Activated CD8-positive, alpha-beta memory T cell treated with anti-CD3 and anti-CD28 coated beads, Interleukin-2, amount 50 U/mL, for 4 hours (primary cell): ENCODE measurements at regions not wholly inside any gene's neighbourhood (a gene's known extent, or its start where the extent isn't known, plus 50 kb on each side); places are given as distances from the start of the nearest gene placed in this dataset.

Source experiments
- DNase-seq: peaks from one replicate; pipeline ENCODE4 v3.0.0-alpha.2; 2020

GRCh38 chr18:45274026-45274425, 341.2 kb upstream of the SLC14A2 start:
- DNase-seq = no peak

GRCh38 chr18:45275367-45276113, 339.7 kb upstream of the SLC14A2 start:
- DNase-seq = no peak

- DNase-seq = no peak
Observed at GRCh38 chr18:45276878-45277277, 338.4 kb upstream of the SLC14A2 start.

DNA sequence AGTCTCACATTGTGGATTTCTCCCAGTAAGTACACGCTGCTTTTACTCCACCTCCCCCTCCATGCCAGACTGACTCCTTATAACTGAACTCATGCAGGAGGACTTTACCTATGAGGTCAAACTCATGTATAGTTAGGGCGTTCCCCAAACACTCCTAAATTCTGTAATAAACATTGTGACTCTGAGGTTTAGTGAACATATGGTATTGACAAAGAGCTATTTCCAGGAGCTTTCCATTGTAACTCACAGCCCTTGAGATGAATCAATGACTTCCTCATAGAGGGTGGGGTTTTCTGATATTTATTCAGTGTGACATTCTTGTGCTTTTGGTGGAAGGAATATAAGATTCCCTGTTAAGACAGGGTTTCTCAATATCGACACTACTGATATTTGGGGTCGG, 337.4 kb upstream of the SLC14A2 start:
- no peak for DNase-seq

DNA sequence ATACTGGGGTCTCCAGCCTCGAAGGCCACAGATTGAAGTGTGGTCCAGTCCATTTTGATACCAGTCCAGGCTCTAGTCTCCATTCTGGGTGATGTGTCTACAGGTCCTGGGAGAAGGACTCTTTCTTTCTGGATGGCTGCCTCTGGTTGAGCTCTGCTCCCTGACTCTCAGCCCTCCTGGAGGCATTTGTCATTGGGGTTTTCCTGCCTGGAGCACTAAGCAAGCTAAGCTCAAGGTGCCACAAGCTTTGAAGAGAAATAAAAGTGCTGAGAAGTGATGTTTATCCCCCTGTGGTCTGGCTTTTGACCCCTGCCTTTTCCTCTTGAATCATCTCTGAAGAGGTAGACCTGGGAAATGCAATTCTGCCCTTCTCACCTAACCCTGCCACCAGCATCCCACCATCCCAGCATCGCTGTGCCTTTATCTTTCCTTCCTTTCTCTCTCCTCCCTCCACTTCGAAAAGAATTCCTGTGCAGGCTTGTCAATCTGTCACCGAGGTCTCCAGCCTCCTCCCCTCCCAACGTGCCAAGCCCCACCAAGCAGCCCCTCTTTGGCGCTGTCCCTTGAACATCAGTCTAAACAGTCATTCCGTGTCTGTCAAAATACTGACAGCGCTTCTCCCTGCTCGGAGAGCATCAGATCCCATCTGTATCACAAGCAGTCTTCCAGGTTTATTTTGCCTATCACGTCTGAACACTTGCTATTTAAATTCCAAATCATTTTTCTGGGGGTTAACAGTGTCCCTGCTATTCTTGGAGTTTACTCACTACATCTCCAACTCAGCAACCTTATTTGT, 334.6 kb upstream of the SLC14A2 start:
- DNase-seq = no peak

DNA sequence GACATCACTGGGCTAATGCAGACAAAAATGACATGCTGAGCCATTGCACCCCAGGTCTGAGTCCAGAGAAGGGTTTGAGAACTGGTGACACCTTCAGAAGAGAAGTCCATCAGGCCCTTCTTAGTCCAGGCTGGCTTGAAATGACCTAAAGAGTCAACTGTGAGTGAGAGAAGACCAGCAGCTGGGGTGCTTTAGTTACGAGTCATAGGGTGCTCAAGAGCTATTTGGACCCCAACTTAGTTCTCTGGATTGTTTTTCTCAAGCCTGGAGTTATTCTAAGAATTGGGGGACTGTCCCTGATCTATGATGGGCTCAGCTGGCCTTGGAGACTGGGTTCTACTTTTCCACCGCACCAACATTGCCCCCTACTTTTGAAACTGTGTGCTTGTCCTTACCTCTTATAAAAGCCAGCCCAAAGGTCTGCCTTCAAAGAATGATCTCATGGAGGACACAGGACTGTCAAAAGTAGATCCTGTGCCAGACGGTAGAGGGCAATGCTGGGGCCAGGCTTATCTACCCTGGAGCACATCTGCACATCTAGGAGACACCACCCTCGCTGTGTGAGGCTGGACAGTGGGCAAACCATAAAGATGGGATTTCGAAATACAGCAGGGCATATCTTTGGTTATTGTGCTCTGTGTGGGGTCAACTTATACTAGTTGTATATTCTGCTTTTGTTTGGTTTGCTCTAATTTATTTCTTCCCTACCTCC, 333.0 kb upstream of the SLC14A2 start:
- DNase-seq = no peak

- DNase-seq = no peak
Observed at GRCh38 chr18:45284174-45284573, 331.1 kb upstream of the SLC14A2 start.

- DNase-seq = no peak
Observed at GRCh38 chr18:45284851-45285250, 330.4 kb upstream of the SLC14A2 start.

- DNase-seq = no peak
Observed at GRCh38 chr18:45285251-45285650, 330.0 kb upstream of the SLC14A2 start.

GRCh38 chr18:45286431-45286830, 328.8 kb upstream of the SLC14A2 start:
- DNase-seq = no peak

DNA sequence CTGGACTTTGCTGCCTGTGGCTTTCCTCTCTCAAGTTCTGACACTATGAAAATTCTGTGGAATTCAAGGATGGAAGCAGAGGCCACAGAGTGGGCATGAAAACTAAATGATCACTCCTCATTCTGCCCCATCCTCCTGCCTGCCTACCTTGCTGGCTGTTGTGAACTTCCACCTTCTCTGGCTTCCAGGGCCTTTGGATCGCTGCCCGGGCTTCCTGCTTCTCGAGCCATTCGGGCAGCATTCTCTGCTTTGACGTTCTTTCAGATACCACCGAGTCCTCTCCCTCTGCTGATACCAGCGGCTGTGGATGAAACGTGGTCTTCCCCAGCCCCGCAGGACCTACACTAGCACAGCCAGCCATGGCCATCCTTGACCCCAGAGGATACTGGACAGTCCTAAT, 327.7 kb upstream of the SLC14A2 start:
- DNase-seq = no peak

DNA sequence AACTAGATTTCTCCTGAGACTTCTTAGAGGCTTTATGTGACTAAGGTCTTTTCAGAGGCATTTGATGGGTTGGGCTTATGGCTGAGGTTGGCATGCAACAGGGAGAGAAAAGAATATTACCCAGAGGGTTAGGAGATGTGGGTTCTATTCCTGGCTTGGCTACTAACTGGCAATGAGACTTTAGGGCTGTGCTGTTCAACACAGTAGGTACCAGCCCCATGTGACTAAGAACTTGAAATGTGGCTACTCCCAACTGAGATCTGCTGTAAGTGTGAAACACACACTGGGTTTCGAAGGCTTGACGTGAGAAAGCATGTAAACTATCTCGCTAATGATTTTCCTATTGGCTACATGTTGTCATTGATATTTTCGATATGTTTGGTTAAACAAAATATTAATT, 324.9 kb upstream of the SLC14A2 start:
- DNase-seq = no peak

DNA sequence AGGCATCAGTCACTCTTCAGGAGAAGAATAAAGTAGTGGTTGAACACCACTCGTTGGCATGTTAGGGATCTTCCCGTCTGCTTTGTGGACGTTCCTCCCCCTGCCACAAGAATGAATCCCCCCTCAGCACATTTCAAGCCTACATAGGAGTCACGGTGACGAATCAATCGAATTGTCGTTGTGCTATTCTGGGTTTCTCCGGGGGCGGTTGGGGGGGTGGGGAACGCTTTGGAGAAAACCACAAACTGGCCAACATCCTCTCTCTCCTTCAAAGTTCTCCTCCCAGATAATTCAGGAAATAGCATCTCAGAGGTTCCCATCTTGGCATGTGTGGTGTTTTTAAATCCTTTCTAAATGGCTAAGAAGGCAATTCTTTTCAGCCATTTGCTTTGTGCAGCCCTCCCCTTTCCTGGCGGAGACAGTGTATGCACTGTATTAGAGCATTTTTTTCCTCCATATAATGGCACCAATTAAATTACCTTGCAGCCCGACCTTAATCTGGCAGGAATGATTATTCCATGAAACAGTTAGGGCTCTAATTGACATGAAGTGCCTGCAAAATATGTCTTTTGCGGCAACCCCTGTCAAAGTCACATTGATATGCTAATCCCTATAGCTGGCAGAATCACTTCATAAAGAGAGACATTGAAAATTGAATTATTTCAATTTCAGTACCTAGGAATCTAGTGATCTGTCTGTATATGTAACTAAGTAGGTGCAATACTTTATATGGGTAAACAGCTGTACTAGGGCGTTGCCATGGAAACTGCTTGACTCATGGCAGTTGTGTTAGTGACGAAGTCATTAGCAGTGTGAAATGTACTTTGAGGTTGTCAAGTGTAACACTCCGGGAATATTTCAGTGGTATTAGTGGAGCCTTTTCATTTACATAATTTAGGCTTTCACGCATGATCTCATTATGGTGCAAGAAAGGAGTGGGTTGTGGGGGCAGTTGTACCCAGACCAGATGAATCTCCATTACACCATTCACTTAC, 323.4 kb upstream of the SLC14A2 start:
- no peak for DNase-seq

- DNase-seq = no peak
Observed at GRCh38 chr18:45295388-45295787, 319.9 kb upstream of the SLC14A2 start.

- DNase-seq = no peak
Observed at GRCh38 chr18:45298986-45299385, 316.3 kb upstream of the SLC14A2 start.

DNA sequence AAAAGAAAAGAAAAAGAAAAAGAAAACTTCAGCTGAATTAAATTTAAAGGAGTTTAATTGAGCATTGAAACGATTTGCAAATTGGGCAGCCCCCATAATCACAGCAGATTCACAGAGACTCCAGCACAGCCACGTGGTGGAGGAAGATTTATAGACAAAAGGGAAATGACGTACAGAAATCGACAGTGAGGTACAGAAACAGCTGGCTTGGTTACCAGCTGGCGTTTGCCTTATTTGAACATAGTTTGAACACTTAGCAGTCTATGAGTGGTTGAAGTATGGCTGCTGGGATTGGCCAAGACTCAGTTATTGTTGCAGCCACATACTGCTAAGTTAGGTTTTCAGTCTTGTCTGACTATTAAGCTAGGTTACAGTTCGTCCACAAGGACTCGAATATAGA, 312.2 kb upstream of the SLC14A2 start:
- DNase-seq = no peak

GRCh38 chr18:45304558-45304957, 310.7 kb upstream of the SLC14A2 start:
- no peak for DNase-seq

DNA sequence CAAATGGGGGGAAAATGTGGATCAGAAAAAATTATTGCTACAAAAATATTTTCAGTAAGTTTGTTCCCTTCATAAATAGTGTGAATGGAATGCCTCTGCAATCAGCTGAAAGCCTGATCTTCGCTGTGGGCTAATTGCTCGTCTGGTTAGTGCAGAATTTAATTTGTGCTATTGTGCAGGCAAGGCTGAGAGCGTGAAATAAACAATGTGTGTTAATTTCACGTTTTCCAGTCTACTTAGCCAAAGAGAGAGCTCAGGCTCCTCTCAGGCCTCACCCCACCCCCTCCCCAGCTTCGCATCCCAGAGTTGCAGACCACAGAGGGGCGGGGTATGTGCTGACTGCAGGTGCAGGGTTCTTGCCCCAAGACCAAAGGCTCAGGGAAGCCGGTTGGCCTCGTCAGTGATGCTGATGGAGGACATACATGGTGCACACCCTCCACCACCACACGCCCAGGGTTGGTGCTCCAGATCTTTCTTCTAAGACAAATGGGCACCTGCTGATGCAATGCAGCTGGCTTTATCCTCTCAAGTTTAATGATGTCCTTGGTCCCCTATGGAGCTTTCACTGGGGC, 302.6 kb upstream of the SLC14A2 start:
- DNase-seq = no peak

DNA sequence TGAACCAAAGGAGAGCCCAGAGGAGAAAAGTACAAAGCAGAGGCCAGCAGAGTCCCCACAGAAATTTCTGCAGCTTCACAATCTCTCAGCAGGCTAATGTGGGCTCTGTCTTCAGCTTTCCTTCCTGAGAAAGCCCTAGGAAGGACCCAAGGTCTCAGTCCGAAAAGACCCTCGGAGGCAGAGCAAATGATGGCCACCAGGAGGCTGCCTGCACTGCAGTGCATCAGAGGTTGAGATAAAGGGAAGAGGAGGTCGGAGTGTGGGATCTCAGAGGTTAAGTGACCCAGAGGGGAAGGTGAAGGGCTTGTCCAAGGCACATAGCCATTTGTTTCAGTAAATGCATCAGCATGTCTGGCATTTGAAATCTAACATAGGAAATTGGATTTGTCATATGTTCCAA, 299.1 kb upstream of the SLC14A2 start:
- no peak for DNase-seq

- DNase-seq = no peak
Observed at GRCh38 chr18:45317948-45318640, 297.2 kb upstream of the SLC14A2 start.

DNA sequence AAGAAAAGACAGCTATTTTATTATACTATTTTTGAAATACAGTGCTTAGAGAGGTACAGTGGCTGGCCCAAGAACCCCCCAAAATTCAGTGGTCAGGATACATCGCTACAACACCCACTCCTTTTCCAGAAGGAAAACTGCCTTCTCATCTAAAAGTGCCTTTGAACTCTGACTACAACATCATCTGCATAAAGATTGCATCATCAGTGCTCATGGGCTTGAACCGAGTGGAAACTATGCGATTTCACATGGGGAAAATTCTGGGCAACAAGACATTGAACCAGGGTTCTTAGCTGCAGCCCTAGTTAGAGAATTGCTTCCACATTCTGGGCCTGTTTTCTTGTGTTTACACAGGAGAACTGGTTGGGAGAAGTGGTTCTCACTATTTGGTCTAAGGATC, 294.6 kb upstream of the SLC14A2 start:
- DNase-seq = no peak

DNA sequence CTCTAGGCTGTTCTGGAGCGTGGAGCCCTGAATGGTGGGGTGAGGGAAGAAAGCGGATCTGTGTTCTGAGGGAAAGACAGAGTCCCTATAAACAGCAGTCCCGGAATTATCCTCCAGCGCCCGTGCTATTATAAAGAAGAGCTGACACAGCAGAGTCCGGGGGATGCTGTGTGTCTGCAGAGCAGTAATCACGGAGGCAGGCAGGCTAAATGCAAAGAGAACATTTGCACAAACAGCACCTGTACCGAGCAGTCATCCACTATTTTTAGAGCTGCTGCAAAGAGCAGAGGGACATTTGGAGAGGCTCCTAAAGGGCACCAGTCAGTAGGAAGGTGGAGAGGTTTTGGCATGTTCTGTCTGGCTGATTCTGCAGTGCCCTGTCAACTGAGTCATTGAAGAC, 293.8 kb upstream of the SLC14A2 start:
- no peak for DNase-seq
